GM23248 (cell line): ENCODE measurements at regions not wholly inside any gene's neighbourhood (a gene's known extent, or its start where the extent isn't known, plus 50 kb on each side); places are given as distances from the start of the nearest gene placed in this dataset.

Experiments used
- DNase-seq: peaks from one replicate; pipeline ENCODE4 v3.0.0-alpha.2; 2015
- H2AFZ ChIP-seq: fragments of 200-600 bp; sonication (generic); 2 replicates; pipeline ENCODE4 v1.6.1; 2016; ENCODE audit warnings: antibody characterized with exemption
- H3F3A ChIP-seq: fragments of 200-600 bp; sonication (generic); 2 replicates; pipeline ENCODE4 v1.6.1; 2016; ENCODE audit warnings: mild to moderate bottlenecking, antibody characterized with exemption, mixed run types; ENCODE audit not compliant: insufficient read depth
- H3K27ac ChIP-seq: fragments of 200-600 bp; sonication (generic); 2 replicates; pipeline ENCODE4 v1.5.1; 2016; ENCODE audit warnings: mild to moderate bottlenecking
- H3K27me3 ChIP-seq: fragments of 200-600 bp; sonication (generic); replicated peaks from 2 replicates; pipeline ENCODE4 v1.6.1; 2016; ENCODE audit warnings: mild to moderate bottlenecking; ENCODE audit not compliant: insufficient read depth
- H3K36me3 ChIP-seq: fragments of 200-600 bp; sonication (generic); 2 replicates; pipeline ENCODE4 v1.6.1; 2016; ENCODE audit warnings: low read depth, mild to moderate bottlenecking
- H3K4me1 ChIP-seq: fragments of 200-600 bp; sonication (generic); 2 replicates; pipeline ENCODE4 v1.6.1; 2016; ENCODE audit warnings: mild to moderate bottlenecking; ENCODE audit not compliant: insufficient read depth
- H3K4me2 ChIP-seq: fragments of 200-600 bp; sonication (generic); one replicate; pipeline ENCODE4 v1.6.1; 2016; ENCODE audit warnings: mild to moderate bottlenecking; ENCODE audit not compliant: unreplicated experiment
- H3K4me3 ChIP-seq: fragments of 200-600 bp; sonication (generic); 2 replicates; pipeline ENCODE4 v1.5.1; 2016; ENCODE audit warnings: mild to moderate bottlenecking
- H3K79me2 ChIP-seq: fragments of 200-600 bp; sonication (generic); 2 replicates; pipeline ENCODE4 v1.6.1; 2016; ENCODE audit warnings: mild to moderate bottlenecking; ENCODE audit not compliant: insufficient read depth
- H3K9ac ChIP-seq: fragments of 200-600 bp; sonication (generic); 2 replicates; pipeline ENCODE4 v1.6.1; 2016; ENCODE audit warnings: mild to moderate bottlenecking
- H3K9me2 ChIP-seq: fragments of 200-600 bp; sonication (generic); 2 replicates; pipeline ENCODE4 v1.6.1; 2016; ENCODE audit warnings: mixed run types, mild to moderate bottlenecking, moderate library complexity; ENCODE audit not compliant: insufficient read depth
- H3K9me3 ChIP-seq: fragments of 200-600 bp; sonication (generic); one replicate; pipeline ENCODE4 v1.6.1; 2017; ENCODE audit warnings: low read depth
- H4K20me1 ChIP-seq: fragments of 200-600 bp; sonication (generic); 2 replicates; pipeline ENCODE4 v1.6.0; 2016; ENCODE audit not compliant: insufficient read depth
- EZH2 ChIP-seq: fragments of 200-600 bp; sonication (generic); IDR thresholded peaks from 2 replicates; pipeline ENCODE4 v1.6.1; 2018; ENCODE audit warnings: antibody characterized with exemption, mild to moderate bottlenecking; ENCODE audit not compliant: insufficient read depth, poor library complexity, severe bottlenecking
- EZH2phosphoT487 ChIP-seq: fragments of 200-600 bp; sonication (generic); IDR thresholded peaks from 2 replicates; pipeline ENCODE4 v1.6.1; 2018; ENCODE audit warnings: antibody characterized with exemption, moderate library complexity, mild to moderate bottlenecking, low read depth; ENCODE audit not compliant: insufficient read depth
- WGBS, 2 experiments: methylation state at CpG; one replicate each; pipeline ENCODE4 v1.1.6; 2015 to 2017; ENCODE audit warnings: low lambda C conversion rate in 2 of 2, low coverage in 1 of 2; ENCODE audit errors: missing lambda C conversion rate in 2 of 2; 5-methylcytosine and 5-hydroxymethylcytosine counted together
- in situ Hi-C: fragments of 300-500 bp; cut with MboI; formaldehyde crosslinking; loops from 2 replicates; pipeline ENCODE4 v1.15.0; 2020

GRCh38 chr20:54717983-54718382 lies 242.6 kb downstream of the DOK5 start:
- Histone ChIP-seq H3K36me3 (no peaks in the 10 kb centered on the region), H3K9me2 (no peaks in the 10 kb centered on the region), H3K9ac (no peak overlapping the region), H4K20me1 (no peaks in the 10 kb centered on the region), H3K4me1 (no peaks in the 10 kb centered on the region), H3K79me2 (no peaks in the 10 kb centered on the region), H3K4me2 (no peak overlapping the region), H3K27ac (no peak overlapping the region), H3F3A (no peaks in the 10 kb centered on the region), H3K9me3 (no peaks in the 10 kb centered on the region), H3K27me3 (no peaks in the 10 kb centered on the region), H2AFZ (no peak overlapping the region), H3K4me3 (no peak overlapping the region)
- in situ Hi-C loops = no loop called here
- 6 to 12% methylated on average over 3 of the region's 3 CpGs for WGBS, 2 experiments
- TF ChIP-seq EZH2 = no peak
- no peak for TF ChIP-seq EZH2phosphoT487
- DNase-seq = no peak

GRCh38 chr20:54716790-54717189 lies 241.4 kb downstream of the DOK5 start:
- Histone ChIP-seq H3K36me3 (no peaks in the 10 kb centered on the region), H3K9ac (no peak overlapping the region), H3K79me2 (no peaks in the 10 kb centered on the region), H3K4me3 (no peak overlapping the region), H3K9me2 (no peaks in the 10 kb centered on the region), H3K27me3 (no peaks in the 10 kb centered on the region), H3K4me1 (no peaks in the 10 kb centered on the region), H3F3A (no peaks in the 10 kb centered on the region), H3K4me2 (no peak overlapping the region), H3K27ac (no peak overlapping the region), H4K20me1 (no peaks in the 10 kb centered on the region), H2AFZ (no peak overlapping the region), H3K9me3 (no peaks in the 10 kb centered on the region)
- in situ Hi-C loops = no loop called here
- TF ChIP-seq EZH2phosphoT487 (no peak), EZH2 (no peak)
- DNase-seq = no peak

GRCh38 chr20:54716174-54716747 lies 240.9 kb downstream of the DOK5 start:
- no peaks in the 10 kb centered on the region for H3K9me2 ChIP-seq
- no peak overlapping the region for H2AFZ ChIP-seq
- TF ChIP-seq EZH2 (no peak), EZH2phosphoT487 (no peak)
- no peaks in the 10 kb centered on the region for H3K36me3 ChIP-seq
- H3K79me2 ChIP-seq = no peaks in the 10 kb centered on the region
- WGBS, 2 experiments = 20 to 23% methylated on average over 5 of the region's 5 CpGs
- no peaks in the 10 kb centered on the region for H3K4me1 ChIP-seq
- no peak for DNase-seq
- H3K27me3 ChIP-seq = no peaks in the 10 kb centered on the region
- H4K20me1 ChIP-seq = no peaks in the 10 kb centered on the region
- H3K4me3 ChIP-seq = no peak overlapping the region
- in situ Hi-C loops = no loop called here
- no peak overlapping the region for H3K4me2 ChIP-seq
- no peaks in the 10 kb centered on the region for H3K9me3 ChIP-seq
- H3K9ac ChIP-seq = no peak overlapping the region
- H3F3A ChIP-seq = no peaks in the 10 kb centered on the region
- H3K27ac ChIP-seq = no peak overlapping the region

- WGBS, 2 experiments = 12 to 13% methylated on average over 3 of the region's 3 CpGs
- Histone ChIP-seq H3K4me1 (no peaks in the 10 kb centered on the region), H3K9ac (no peak overlapping the region), H3K79me2 (no peaks in the 10 kb centered on the region), H3K9me3 (no peaks in the 10 kb centered on the region), H3K27me3 (no peaks in the 10 kb centered on the region), H3K9me2 (no peaks in the 10 kb centered on the region), H3F3A (no peaks in the 10 kb centered on the region), H3K27ac (no peak overlapping the region), H3K4me3 (no peak overlapping the region), H3K4me2 (no peak overlapping the region), H2AFZ (no peak overlapping the region), H3K36me3 (no peaks in the 10 kb centered on the region), H4K20me1 (no peaks in the 10 kb centered on the region)
- DNase-seq = no peak
- in situ Hi-C loops = no loop called here
- TF ChIP-seq EZH2phosphoT487 (no peak), EZH2 (no peak)
Measured at GRCh38 chr20:54714817-54715216, 239.4 kb downstream of the DOK5 start.

- H3K4me1 ChIP-seq = no peaks in the 10 kb centered on the region
- H4K20me1 ChIP-seq = no peaks in the 10 kb centered on the region
- no peaks in the 10 kb centered on the region for H3K27me3 ChIP-seq
- no peaks in the 10 kb centered on the region for H3K79me2 ChIP-seq
- 29 to 33% methylated on average over 4 of the region's 4 CpGs for WGBS, 2 experiments
- H3K36me3 ChIP-seq = no peaks in the 10 kb centered on the region
- H2AFZ ChIP-seq = no peak overlapping the region
- no peak overlapping the region for H3K4me3 ChIP-seq
- no peak overlapping the region for H3K4me2 ChIP-seq
- in situ Hi-C loops = no loop called here
- DNase-seq = no peak
- no peak for TF ChIP-seq EZH2
- no peak for TF ChIP-seq EZH2phosphoT487
- H3K27ac ChIP-seq = no peak overlapping the region
- no peaks in the 10 kb centered on the region for H3K9me2 ChIP-seq
- no peak overlapping the region for H3K9ac ChIP-seq
- H3K9me3 ChIP-seq = no peaks in the 10 kb centered on the region
- no peaks in the 10 kb centered on the region for H3F3A ChIP-seq
Measured at GRCh38 chr20:54713727-54714126, 238.3 kb downstream of the DOK5 start.
